ENCODE measurements at regions not wholly inside any gene's neighbourhood (a gene's known extent, or its start where the extent isn't known, plus 50 kb on each side); places are given as distances from the start of the nearest gene placed in this dataset.

GRCh38 chr3:194805546-194805945, 119.9 kb downstream of the FAM43A start (continued):
- TF ChIP-seq CTCF (conservative IDR thresholded peaks at IDR 0.05; ENCODE audit: low read depth in 2 of 2) (no peak), STAT1 (IDR thresholded peaks at IDR 0.05; ENCODE audit: unreplicated experiment) (no peak), EZH2 (IDR thresholded peaks at IDR 0.05; ENCODE audit: low read depth, unreplicated experiment) (no peak), POLR2AphosphoS5 (IDR thresholded peaks at IDR 0.05; ENCODE audit: low read depth) (no peak), ZNF331 (CRISPR knock-in tag; IDR thresholded peaks at IDR 0.05; ENCODE audit: low read depth) (no peak)

- H3K4me1 ChIP-seq (ENCODE audit: insufficient read depth) = peaks cover 15% of the 10 kb centered on the region
- no peaks in the 10 kb centered on the region for H3K27me3 ChIP-seq (ENCODE audit: insufficient read depth)
- no peak overlapping the region for H3K4me2 ChIP-seq
- no peaks in the 10 kb centered on the region for H3K9me2 ChIP-seq (ENCODE audit: insufficient read depth)
- no peak for ATAC-seq
- H3K27me3 Mint-ChIP-seq (ENCODE audit: insufficient read depth, low read depth, poor library complexity) = peaks cover 6% of the 10 kb centered on the region
- H3K79me2 ChIP-seq (replicated peaks; ENCODE audit: insufficient read depth) = no peaks in the 10 kb centered on the region
- H3K27ac ChIP-seq (ENCODE audit: low read depth) = no peak overlapping the region
- no peak overlapping the region for H2AFZ ChIP-seq
- H3K27ac Mint-ChIP-seq = no peak overlapping the region
- no peaks in the 10 kb centered on the region for H4K20me1 ChIP-seq (replicated peaks; ENCODE audit: insufficient read depth)
- no peaks in the 10 kb centered on the region for H3K9me3 Mint-ChIP-seq
- no peak overlapping the region for H3K4me3 ChIP-seq
- H3K36me3 Mint-ChIP-seq (ENCODE audit: low read depth) = no peaks in the 10 kb centered on the region
- peaks cover 20% of the 10 kb centered on the region for H3K4me1 Mint-ChIP-seq
- no peak overlapping the region for H3K4me3 Mint-ChIP-seq
- DNase-seq (ENCODE audit: low spot score) = no peak
- H3F3A ChIP-seq (replicated peaks; ENCODE audit: low read depth) = no peaks in the 10 kb centered on the region
- H3K36me3 ChIP-seq (ENCODE audit: insufficient read depth) = no peaks in the 10 kb centered on the region
- TF ChIP-seq CREB1 (CRISPR knock-in tag; IDR thresholded peaks at IDR 0.05; ENCODE audit: low read depth) = no peak
- TF ChIP-seq EZH2 (IDR thresholded peaks at IDR 0.05; ENCODE audit: low read depth, unreplicated experiment) = no peak
- TF ChIP-seq ETS1 (IDR thresholded peaks at IDR 0.05) = no peak
- no peak for TF ChIP-seq REST (IDR thresholded peaks at IDR 0.05; ENCODE audit: unreplicated experiment)
- no peak for TF ChIP-seq CTCF (conservative IDR thresholded peaks at IDR 0.05; ENCODE audit: low read depth in 2 of 2)
- no peak for TF ChIP-seq ZNF462 (CRISPR knock-in tag; IDR thresholded peaks at IDR 0.05)
- no peak for TF ChIP-seq STAT1 (IDR thresholded peaks at IDR 0.05; ENCODE audit: unreplicated experiment)
These were observed 121.4 kb downstream of the FAM43A start for GRCh38 chr3:194806991-194807630.

All from GM23338 (cell line).